ENCODE measurements at regions not wholly inside any gene's neighbourhood (a gene's known extent, or its start where the extent isn't known, plus 50 kb on each side); places are given as distances from the start of the nearest gene placed in this dataset.

DNA sequence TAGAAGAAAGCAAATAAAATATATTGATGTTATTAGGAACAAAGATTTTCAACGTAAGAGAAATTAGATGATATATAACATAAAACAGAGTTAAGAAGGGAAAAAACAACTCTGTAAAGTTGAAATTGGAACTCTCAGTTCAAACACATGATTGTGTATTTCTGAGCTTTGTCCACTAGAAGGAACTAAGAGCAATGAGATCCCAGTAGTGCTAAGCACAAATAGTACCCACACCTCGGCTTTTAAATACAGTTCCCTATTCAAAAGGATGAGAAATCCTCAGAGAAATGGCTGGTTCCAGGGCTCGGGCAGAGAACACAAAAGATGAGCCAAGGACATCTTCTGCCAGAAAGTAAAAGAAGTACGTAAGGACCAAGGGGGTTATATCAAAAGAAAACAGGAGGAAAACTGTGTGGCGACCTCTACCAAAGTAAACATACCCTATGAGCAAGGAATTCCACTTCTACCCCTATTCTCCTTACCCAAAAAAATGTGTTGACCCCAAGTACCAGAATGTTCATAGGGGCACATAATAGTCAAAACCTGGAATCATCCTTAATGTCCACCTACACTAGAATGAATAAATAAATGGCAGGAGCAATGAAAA lies 96.6 kb downstream of the SPTSSA start:
- Histone ChIP-seq H3K4me1 (ENCODE audit: control insufficient read depth, insufficient read depth, low read length) (no peaks in the 10 kb centered on the region), H3K36me3 (ENCODE audit: control insufficient read depth, insufficient read depth, low read length) (no peaks in the 10 kb centered on the region), H3K9me3 (ENCODE audit: control insufficient read depth, insufficient read depth, low read length) (no peaks in the 10 kb centered on the region), H3K27ac (ENCODE audit: low read depth, low read length) (no peak overlapping the region), H3K4me3 (ENCODE audit: low read depth, low read length) (no peak overlapping the region), H3K9ac (ENCODE audit: low read depth, low read length) (no peak overlapping the region), H3K27me3 (ENCODE audit: control insufficient read depth, insufficient read depth, low read length) (no peaks in the 10 kb centered on the region)

- Histone ChIP-seq H3K9ac (ENCODE audit: low read depth, low read length) (no peak overlapping the region), H3K27me3 (ENCODE audit: control insufficient read depth, insufficient read depth, low read length) (no peaks in the 10 kb centered on the region), H3K4me3 (ENCODE audit: low read depth, low read length) (no peak overlapping the region), H3K27ac (ENCODE audit: low read depth, low read length) (no peak overlapping the region), H3K36me3 (ENCODE audit: control insufficient read depth, insufficient read depth, low read length) (no peaks in the 10 kb centered on the region), H3K9me3 (ENCODE audit: control insufficient read depth, insufficient read depth, low read length) (no peaks in the 10 kb centered on the region), H3K4me1 (ENCODE audit: control insufficient read depth, insufficient read depth, low read length) (no peaks in the 10 kb centered on the region)
Observed at GRCh38 chr14:34364201-34364600, 97.8 kb downstream of the SPTSSA start.

GRCh38 chr14:34363733-34364134 lies 98.3 kb downstream of the SPTSSA start:
- H3K36me3 ChIP-seq (ENCODE audit: control insufficient read depth, insufficient read depth, low read length), result no peaks in the 10 kb centered on the region
- H3K4me3 ChIP-seq (ENCODE audit: low read depth, low read length), result no peak overlapping the region
- H3K27ac ChIP-seq (ENCODE audit: low read depth, low read length), result no peak overlapping the region
- no peaks in the 10 kb centered on the region for H3K4me1 ChIP-seq (ENCODE audit: control insufficient read depth, insufficient read depth, low read length)
- H3K9ac ChIP-seq (ENCODE audit: low read depth, low read length), result no peak overlapping the region
- no peaks in the 10 kb centered on the region for H3K27me3 ChIP-seq (ENCODE audit: control insufficient read depth, insufficient read depth, low read length)
- no peaks in the 10 kb centered on the region for H3K9me3 ChIP-seq (ENCODE audit: control insufficient read depth, insufficient read depth, low read length)

GRCh38 chr14:34362641-34363251 lies 99.3 kb downstream of the SPTSSA start:
- no peaks in the 10 kb centered on the region for H3K9me3 ChIP-seq (ENCODE audit: control insufficient read depth, insufficient read depth, low read length)
- H3K4me1 ChIP-seq (ENCODE audit: control insufficient read depth, insufficient read depth, low read length), result no peaks in the 10 kb centered on the region
- H3K36me3 ChIP-seq (ENCODE audit: control insufficient read depth, insufficient read depth, low read length), result no peaks in the 10 kb centered on the region
- H3K27me3 ChIP-seq (ENCODE audit: control insufficient read depth, insufficient read depth, low read length), result no peaks in the 10 kb centered on the region
- H3K4me3 ChIP-seq (ENCODE audit: low read depth, low read length), result no peak overlapping the region
- H3K9ac ChIP-seq (ENCODE audit: low read depth, low read length), result no peak overlapping the region
- no peak overlapping the region for H3K27ac ChIP-seq (ENCODE audit: low read depth, low read length)

DNA sequence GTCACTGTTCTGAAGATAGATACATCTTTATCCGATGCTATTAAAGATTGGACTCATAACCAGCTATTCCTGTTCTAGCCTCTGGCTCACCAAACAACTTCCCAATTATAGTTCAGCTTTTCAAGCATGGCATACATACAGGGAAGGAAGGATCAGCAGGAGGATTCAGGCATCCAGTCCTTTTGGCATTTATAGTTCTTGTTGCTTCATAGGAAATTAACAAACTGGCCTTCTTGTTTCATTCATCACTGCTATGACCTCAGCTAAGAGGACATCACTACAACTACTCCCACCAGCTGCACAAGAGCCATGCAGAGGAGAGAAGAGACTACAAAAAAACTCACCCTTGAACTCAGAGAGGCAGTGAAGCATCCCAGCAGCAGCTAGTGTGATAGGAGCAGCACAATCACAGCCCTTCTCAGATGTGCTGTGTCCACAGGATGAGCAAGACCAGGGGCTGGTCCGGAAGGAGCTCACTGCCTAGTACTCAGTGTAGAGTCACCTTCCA lies 100.5 kb downstream of the SPTSSA start:
- no peak overlapping the region for H3K4me3 ChIP-seq (ENCODE audit: low read depth, low read length)
- H3K27me3 ChIP-seq (ENCODE audit: control insufficient read depth, insufficient read depth, low read length), result no peaks in the 10 kb centered on the region
- H3K27ac ChIP-seq (ENCODE audit: low read depth, low read length), result no peak overlapping the region
- H3K36me3 ChIP-seq (ENCODE audit: control insufficient read depth, insufficient read depth, low read length), result no peaks in the 10 kb centered on the region
- no peaks in the 10 kb centered on the region for H3K4me1 ChIP-seq (ENCODE audit: control insufficient read depth, insufficient read depth, low read length)
- no peaks in the 10 kb centered on the region for H3K9me3 ChIP-seq (ENCODE audit: control insufficient read depth, insufficient read depth, low read length)
- no peak overlapping the region for H3K9ac ChIP-seq (ENCODE audit: low read depth, low read length)

GRCh38 chr14:34359420-34360117 lies 102.5 kb downstream of the SPTSSA start:
- Histone ChIP-seq H3K9ac (ENCODE audit: low read depth, low read length) (no peak overlapping the region), H3K4me1 (ENCODE audit: control insufficient read depth, insufficient read depth, low read length) (no peaks in the 10 kb centered on the region), H3K36me3 (ENCODE audit: control insufficient read depth, insufficient read depth, low read length) (no peaks in the 10 kb centered on the region), H3K9me3 (ENCODE audit: control insufficient read depth, insufficient read depth, low read length) (no peaks in the 10 kb centered on the region), H3K27me3 (ENCODE audit: control insufficient read depth, insufficient read depth, low read length) (no peaks in the 10 kb centered on the region), H3K4me3 (ENCODE audit: low read depth, low read length) (no peak overlapping the region), H3K27ac (ENCODE audit: low read depth, low read length) (no peak overlapping the region)

DNA sequence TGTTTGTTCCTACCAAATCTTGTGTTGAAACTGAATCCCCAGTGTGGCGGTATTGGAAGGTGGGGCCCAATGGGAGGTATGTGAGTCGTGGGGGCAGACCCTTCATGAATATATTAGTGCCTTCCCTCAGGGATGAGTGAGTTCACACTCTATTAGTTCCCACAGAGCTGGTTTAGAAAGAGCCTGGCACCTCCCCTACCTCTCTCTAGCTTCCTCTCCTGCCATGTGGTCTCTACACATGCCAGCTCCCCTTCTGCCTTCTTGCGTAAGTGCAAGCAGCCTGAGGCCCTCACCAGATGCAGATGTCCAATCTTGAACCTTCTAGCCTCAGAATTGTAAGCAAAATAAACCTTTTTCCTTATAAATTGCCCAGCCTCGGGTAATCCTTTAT lies 105.8 kb downstream of the SPTSSA start:
- Histone ChIP-seq H3K27ac (ENCODE audit: low read depth, low read length) (no peak overlapping the region), H3K27me3 (ENCODE audit: control insufficient read depth, insufficient read depth, low read length) (no peaks in the 10 kb centered on the region), H3K4me1 (ENCODE audit: control insufficient read depth, insufficient read depth, low read length) (no peaks in the 10 kb centered on the region), H3K36me3 (ENCODE audit: control insufficient read depth, insufficient read depth, low read length) (no peaks in the 10 kb centered on the region), H3K9me3 (ENCODE audit: control insufficient read depth, insufficient read depth, low read length) (no peaks in the 10 kb centered on the region), H3K4me3 (ENCODE audit: low read depth, low read length) (no peak overlapping the region), H3K9ac (ENCODE audit: low read depth, low read length) (no peak overlapping the region)

- Histone ChIP-seq H3K27me3 (ENCODE audit: control insufficient read depth, insufficient read depth, low read length) (no peaks in the 10 kb centered on the region), H3K36me3 (ENCODE audit: control insufficient read depth, insufficient read depth, low read length) (no peaks in the 10 kb centered on the region), H3K27ac (ENCODE audit: low read depth, low read length) (no peak overlapping the region), H3K4me1 (ENCODE audit: control insufficient read depth, insufficient read depth, low read length) (no peaks in the 10 kb centered on the region), H3K4me3 (ENCODE audit: low read depth, low read length) (no peak overlapping the region), H3K9me3 (ENCODE audit: control insufficient read depth, insufficient read depth, low read length) (no peaks in the 10 kb centered on the region), H3K9ac (ENCODE audit: low read depth, low read length) (no peak overlapping the region)
Observed at GRCh38 chr14:34355584-34356263, 106.3 kb downstream of the SPTSSA start.

DNA sequence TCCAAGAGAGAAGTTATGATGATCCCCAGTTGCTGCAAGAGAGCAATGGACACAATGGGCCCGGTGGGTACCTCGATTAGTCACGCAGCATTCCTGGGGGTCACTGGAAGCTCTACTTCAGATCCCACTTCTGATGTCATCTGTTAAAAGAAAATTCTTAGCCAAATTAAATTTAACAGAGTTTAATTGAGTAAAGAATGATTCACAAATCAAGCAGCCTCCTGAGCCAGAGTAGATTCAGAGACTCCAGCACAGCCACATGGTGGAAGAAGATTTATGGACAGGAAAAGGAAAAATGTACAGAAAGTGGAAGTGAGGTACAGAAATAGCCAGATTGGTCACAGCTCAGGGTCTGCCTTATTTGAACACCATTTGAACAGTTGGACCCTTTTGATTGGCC lies 107.5 kb downstream of the SPTSSA start:
- Histone ChIP-seq H3K4me1 (ENCODE audit: control insufficient read depth, insufficient read depth, low read length) (no peaks in the 10 kb centered on the region), H3K9ac (ENCODE audit: low read depth, low read length) (no peak overlapping the region), H3K4me3 (ENCODE audit: low read depth, low read length) (no peak overlapping the region), H3K27me3 (ENCODE audit: control insufficient read depth, insufficient read depth, low read length) (no peaks in the 10 kb centered on the region), H3K27ac (ENCODE audit: low read depth, low read length) (no peak overlapping the region), H3K36me3 (ENCODE audit: control insufficient read depth, insufficient read depth, low read length) (no peaks in the 10 kb centered on the region), H3K9me3 (ENCODE audit: control insufficient read depth, insufficient read depth, low read length) (no peaks in the 10 kb centered on the region)

- H3K9me3 ChIP-seq (ENCODE audit: control insufficient read depth, insufficient read depth, low read length), result peaks cover 8% of the 10 kb centered on the region
- no peak overlapping the region for H3K27ac ChIP-seq (ENCODE audit: low read depth, low read length)
- no peaks in the 10 kb centered on the region for H3K4me1 ChIP-seq (ENCODE audit: control insufficient read depth, insufficient read depth, low read length)
- H3K9ac ChIP-seq (ENCODE audit: low read depth, low read length), result no peak overlapping the region
- no peaks in the 10 kb centered on the region for H3K36me3 ChIP-seq (ENCODE audit: control insufficient read depth, insufficient read depth, low read length)
- no peaks in the 10 kb centered on the region for H3K27me3 ChIP-seq (ENCODE audit: control insufficient read depth, insufficient read depth, low read length)
- H3K4me3 ChIP-seq (ENCODE audit: low read depth, low read length), result no peak overlapping the region
Observed at GRCh38 chr14:34350903-34351302, 111.1 kb downstream of the SPTSSA start.

GRCh38 chr14:34348592-34348991 lies 113.4 kb downstream of the SPTSSA start:
- Histone ChIP-seq H3K27me3 (ENCODE audit: control insufficient read depth, insufficient read depth, low read length) (no peaks in the 10 kb centered on the region), H3K9ac (ENCODE audit: low read depth, low read length) (no peak overlapping the region), H3K4me1 (ENCODE audit: control insufficient read depth, insufficient read depth, low read length) (no peaks in the 10 kb centered on the region), H3K4me3 (ENCODE audit: low read depth, low read length) (no peak overlapping the region), H3K27ac (ENCODE audit: low read depth, low read length) (no peak overlapping the region), H3K36me3 (ENCODE audit: control insufficient read depth, insufficient read depth, low read length) (no peaks in the 10 kb centered on the region), H3K9me3 (ENCODE audit: control insufficient read depth, insufficient read depth, low read length) (peaks cover 8% of the 10 kb centered on the region)
